ENCODE measurements at regions not wholly inside any gene's neighbourhood (a gene's known extent, or its start where the extent isn't known, plus 50 kb on each side); places are given as distances from the start of the nearest gene placed in this dataset.
"Not testable (repeated sequence)": the region's sequence is repeated elsewhere in the genome, so short reads cannot be mapped to it uniquely, and the experiment has no call there.

GRCh38 chr20:47849006-47849405, 63.7 kb upstream of the SULF2 start:
- H3K27ac ChIP-seq, result no peak overlapping the region
- no peak overlapping the region for H3K4me3 ChIP-seq (ENCODE audit: low read depth in 1 of 2, low read length in 1 of 2)
- H3K27me3 ChIP-seq, result peaks cover 7% of the 10 kb centered on the region
- no peaks in the 10 kb centered on the region for H3K4me1 ChIP-seq (ENCODE audit: control insufficient read depth in 1 of 2, insufficient read depth in 1 of 2, low read depth in 1 of 2, low read length in 1 of 2)
- H3K36me3 ChIP-seq, result no peaks in the 10 kb centered on the region
- no peak for TF ChIP-seq CTCF (IDR thresholded peaks at IDR 0.05)
- no peaks in the 10 kb centered on the region for H3K9me3 ChIP-seq

- H3K27me3 ChIP-seq; H3K4me1 ChIP-seq (ENCODE audit: control insufficient read depth in 1 of 2, insufficient read depth in 1 of 2, low read depth in 1 of 2, low read length in 1 of 2); H3K27ac ChIP-seq; H3K36me3 ChIP-seq; H3K4me3 ChIP-seq (ENCODE audit: low read depth in 1 of 2, low read length in 1 of 2); H3K9me3 ChIP-seq: not testable (repeated sequence)
Measured at GRCh38 chr20:47848534-47848933, 63.3 kb upstream of the SULF2 start.

DNA sequence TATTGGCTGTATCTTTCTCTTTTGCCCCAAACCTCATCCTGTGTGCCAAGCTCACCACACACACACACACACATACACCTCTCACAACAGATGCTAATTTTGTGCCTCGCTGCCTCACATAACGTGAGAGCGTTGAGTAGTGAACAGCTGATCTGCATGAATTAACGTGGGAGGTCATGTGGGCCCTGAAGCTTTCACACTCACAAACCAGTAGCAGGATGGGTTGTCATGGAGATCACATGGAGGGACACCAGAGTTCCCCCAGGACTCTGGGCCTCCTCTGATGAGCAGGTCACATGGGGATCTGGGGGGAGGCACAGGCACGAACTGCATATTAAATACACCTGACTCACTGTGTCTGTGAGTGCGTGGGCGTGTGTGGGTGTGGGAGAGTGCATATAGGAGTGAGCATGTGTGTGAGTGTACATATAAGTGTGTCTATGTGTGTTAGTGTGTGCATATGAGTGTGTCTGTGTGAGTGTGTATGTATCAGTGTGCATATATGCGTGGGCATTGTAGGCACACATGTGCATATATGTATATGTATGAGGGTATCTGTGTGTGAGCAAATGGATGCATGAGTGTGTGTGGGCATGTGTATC, 62.7 kb upstream of the SULF2 start:
- Histone ChIP-seq H3K27me3 (peaks cover 7% of the 10 kb centered on the region), H3K4me3 (ENCODE audit: low read depth in 1 of 2, low read length in 1 of 2) (no peak overlapping the region), H3K9me3 (no peaks in the 10 kb centered on the region), H3K27ac (no peak overlapping the region), H3K36me3 (no peaks in the 10 kb centered on the region), H3K4me1 (ENCODE audit: control insufficient read depth in 1 of 2, insufficient read depth in 1 of 2, low read depth in 1 of 2, low read length in 1 of 2) (no peaks in the 10 kb centered on the region)
- no peak for TF ChIP-seq CTCF (IDR thresholded peaks at IDR 0.05)

DNA sequence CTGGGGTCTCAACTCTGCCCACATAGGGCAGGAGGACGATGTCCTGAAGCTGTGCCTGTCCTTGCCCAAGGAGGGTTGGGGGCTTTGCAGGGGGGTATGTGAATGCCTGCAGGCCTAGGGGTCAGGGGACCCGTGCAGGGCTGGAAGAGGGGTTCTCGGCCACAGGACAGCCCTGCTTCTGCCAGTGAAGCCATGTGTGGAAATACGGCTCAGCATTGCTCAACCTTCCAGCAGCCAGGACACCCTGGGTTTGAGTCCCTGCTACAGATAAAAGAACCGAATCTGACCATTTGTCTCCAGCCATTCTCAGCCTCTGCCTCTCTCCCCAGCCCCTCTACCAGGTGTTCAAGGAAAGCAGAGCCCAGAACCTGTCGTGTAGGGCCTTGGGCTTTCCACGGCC, 61.9 kb upstream of the SULF2 start:
- not testable (repeated sequence) for H3K27me3 ChIP-seq; H3K36me3 ChIP-seq; H3K4me1 ChIP-seq (ENCODE audit: control insufficient read depth in 1 of 2, insufficient read depth in 1 of 2, low read depth in 1 of 2, low read length in 1 of 2); H3K9me3 ChIP-seq; H3K4me3 ChIP-seq (ENCODE audit: low read depth in 1 of 2, low read length in 1 of 2); H3K27ac ChIP-seq

DNA sequence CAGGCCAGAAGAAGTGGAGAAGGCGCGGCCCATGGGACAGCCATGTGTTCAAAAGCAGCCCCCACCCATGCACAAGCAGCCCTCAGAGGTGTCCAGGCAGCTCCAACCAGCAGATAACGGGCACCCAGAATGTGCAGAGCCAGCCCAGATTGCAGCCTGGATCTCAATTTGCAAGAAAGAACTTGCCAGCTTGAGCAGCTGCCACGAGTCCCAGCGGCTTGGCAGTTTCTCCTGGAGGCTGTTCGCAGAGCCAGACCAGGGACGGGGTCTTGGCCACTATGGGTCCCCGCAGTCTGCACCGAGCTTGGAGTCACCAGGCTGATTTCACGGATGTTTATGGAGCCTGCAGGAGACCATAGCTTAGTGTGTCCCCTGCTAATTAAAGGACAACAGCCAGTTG, 61.4 kb upstream of the SULF2 start:
- H3K27me3 ChIP-seq; H3K36me3 ChIP-seq; H3K9me3 ChIP-seq; H3K4me3 ChIP-seq (ENCODE audit: low read depth in 1 of 2, low read length in 1 of 2); H3K4me1 ChIP-seq (ENCODE audit: control insufficient read depth in 1 of 2, insufficient read depth in 1 of 2, low read depth in 1 of 2, low read length in 1 of 2); H3K27ac ChIP-seq: not testable (repeated sequence)

DNA sequence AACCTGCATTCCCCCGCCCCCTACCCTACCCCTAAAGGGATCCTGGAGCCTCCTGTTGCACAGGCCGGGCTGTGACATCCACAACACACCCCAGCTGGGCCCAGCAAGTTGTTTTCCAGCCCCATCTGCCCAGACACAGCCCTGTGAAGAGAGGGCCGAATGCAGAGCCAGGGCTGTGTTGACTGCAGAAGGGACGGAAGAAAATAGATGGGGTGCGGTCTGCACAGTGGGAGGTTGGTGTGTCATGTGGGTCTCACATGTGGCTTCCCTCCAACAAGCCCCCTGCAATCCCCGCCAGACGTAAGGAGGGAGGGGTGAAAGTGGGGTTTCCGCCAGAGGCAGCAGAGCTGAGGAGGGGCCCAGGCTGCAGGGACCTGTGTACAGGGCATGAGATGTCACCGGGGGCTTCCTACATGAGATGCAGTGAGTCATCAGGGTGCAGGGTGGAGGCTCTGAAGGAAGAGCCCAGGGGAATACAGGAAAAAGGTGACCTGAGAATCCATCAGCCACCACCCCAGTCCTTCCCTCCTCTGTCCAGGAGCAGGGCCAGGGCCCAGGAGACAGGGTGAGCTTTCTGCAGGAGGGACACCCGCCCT, 60.2 kb upstream of the SULF2 start:
- H3K27ac ChIP-seq, H3K27me3 ChIP-seq: not testable (repeated sequence)

GRCh38 chr20:47844568-47844906, 59.3 kb upstream of the SULF2 start:
- not testable (repeated sequence) for H3K9me3 ChIP-seq; H3K27me3 ChIP-seq; H3K27ac ChIP-seq; H3K36me3 ChIP-seq; H3K4me1 ChIP-seq (ENCODE audit: control insufficient read depth in 1 of 2, insufficient read depth in 1 of 2, low read depth in 1 of 2, low read length in 1 of 2); H3K4me3 ChIP-seq (ENCODE audit: low read depth in 1 of 2, low read length in 1 of 2)

More for the DNA sequence above, 60.2 kb upstream of the SULF2 start:
- H3K9me3 ChIP-seq; H3K4me3 ChIP-seq (ENCODE audit: low read depth in 1 of 2, low read length in 1 of 2); H3K36me3 ChIP-seq; H3K4me1 ChIP-seq (ENCODE audit: control insufficient read depth in 1 of 2, insufficient read depth in 1 of 2, low read depth in 1 of 2, low read length in 1 of 2): not testable (repeated sequence)

DNA sequence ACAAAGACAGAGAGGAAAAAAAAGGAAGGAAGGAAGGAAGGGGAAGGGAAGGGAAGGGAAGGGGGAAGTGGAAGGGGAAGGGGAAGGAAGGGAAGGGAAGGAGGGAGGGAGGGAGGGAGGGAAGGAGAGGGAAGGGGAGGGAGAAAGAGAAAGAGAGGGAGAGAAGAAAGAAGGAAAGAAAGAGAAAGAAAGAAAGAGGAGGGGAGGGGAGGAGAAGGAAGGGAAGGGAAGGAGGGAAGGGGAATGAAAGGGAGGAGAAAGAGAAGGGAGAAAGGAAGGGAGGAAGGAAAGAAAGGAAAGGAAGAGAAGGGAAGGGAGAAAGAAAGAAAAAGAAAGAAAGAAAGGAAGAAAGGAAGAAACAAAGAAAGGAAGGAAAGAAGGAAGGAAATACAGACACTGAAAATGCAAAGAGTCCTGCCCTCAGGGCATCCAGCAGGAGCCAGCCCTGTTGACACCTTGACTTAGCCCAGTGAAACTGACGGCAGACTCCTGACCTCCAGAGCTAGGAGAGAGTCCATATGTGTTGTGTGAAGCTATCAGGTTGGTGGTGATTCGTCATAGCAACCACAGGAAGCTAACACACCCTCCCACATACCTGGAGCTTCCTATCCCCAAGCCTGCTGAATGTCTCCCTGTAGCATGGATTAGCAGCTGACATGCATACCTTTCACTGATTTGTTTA, 58.7 kb upstream of the SULF2 start:
- Histone ChIP-seq H3K27me3 (no peaks in the 10 kb centered on the region), H3K36me3 (no peaks in the 10 kb centered on the region), H3K9me3 (no peaks in the 10 kb centered on the region), H3K4me3 (ENCODE audit: low read depth in 1 of 2, low read length in 1 of 2) (no peak overlapping the region), H3K27ac (no peak overlapping the region), H3K4me1 (ENCODE audit: control insufficient read depth in 1 of 2, insufficient read depth in 1 of 2, low read depth in 1 of 2, low read length in 1 of 2) (no peaks in the 10 kb centered on the region)
- no peak for TF ChIP-seq CTCF (IDR thresholded peaks at IDR 0.05)

GRCh38 chr20:47842950-47843349, 57.7 kb upstream of the SULF2 start:
- H3K27ac ChIP-seq; H3K27me3 ChIP-seq; H3K36me3 ChIP-seq; H3K9me3 ChIP-seq; H3K4me3 ChIP-seq (ENCODE audit: low read depth in 1 of 2, low read length in 1 of 2); H3K4me1 ChIP-seq (ENCODE audit: control insufficient read depth in 1 of 2, insufficient read depth in 1 of 2, low read depth in 1 of 2, low read length in 1 of 2): not testable (repeated sequence)

DNA sequence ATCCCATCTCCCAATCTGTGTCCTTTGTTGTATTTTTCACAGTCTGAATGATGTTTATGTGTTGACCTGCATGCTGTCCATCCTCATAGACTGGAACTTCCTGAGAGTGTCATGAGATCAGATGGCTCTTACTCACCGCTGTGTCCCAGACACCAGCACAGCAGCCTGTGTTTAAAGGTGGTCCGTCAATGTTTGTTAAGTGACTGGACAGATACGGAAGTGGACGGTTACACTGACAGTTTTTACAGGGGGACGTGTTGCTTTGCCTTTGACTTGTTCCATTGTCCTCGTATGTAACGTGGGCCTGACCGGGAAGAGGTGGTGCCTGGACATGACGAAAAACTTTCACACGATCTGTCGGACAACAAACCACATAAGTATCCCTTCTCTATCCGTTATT, 56.7 kb upstream of the SULF2 start:
- not testable (repeated sequence) for H3K36me3 ChIP-seq; H3K4me3 ChIP-seq (ENCODE audit: low read depth in 1 of 2, low read length in 1 of 2); H3K27me3 ChIP-seq; H3K4me1 ChIP-seq (ENCODE audit: control insufficient read depth in 1 of 2, insufficient read depth in 1 of 2, low read depth in 1 of 2, low read length in 1 of 2); H3K27ac ChIP-seq; H3K9me3 ChIP-seq

DNA sequence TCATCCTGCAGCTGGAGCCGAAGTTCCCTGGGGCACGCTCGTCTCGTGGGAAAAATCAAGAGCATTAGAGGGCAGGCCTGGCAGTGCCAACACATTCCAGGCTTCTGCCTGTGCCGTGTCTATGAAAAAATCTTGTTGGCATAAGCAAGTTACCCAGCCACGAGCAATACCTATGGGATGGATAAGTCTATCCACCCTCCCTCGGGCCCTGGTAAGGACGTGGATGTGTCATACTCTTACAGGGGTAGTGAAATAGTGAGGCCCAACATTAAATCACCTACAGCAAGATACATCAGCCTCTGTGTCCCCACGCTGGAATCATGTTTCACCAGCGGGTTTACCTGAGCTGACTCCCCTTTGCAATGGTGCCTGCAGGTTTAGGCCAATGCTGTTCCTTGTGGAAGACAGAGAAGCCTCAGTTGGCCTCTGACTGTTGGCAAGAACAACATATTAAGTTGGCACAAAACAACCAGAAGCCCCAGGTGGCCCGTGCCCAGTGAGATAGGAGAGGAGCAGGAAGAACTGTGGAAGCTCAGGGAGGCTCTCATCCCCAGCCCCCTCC, 51.1 kb upstream of the SULF2 start:
- H3K4me3 ChIP-seq (ENCODE audit: low read depth in 1 of 2, low read length in 1 of 2); H3K4me1 ChIP-seq (ENCODE audit: control insufficient read depth in 1 of 2, insufficient read depth in 1 of 2, low read depth in 1 of 2, low read length in 1 of 2); H3K9me3 ChIP-seq; H3K27me3 ChIP-seq; H3K36me3 ChIP-seq; H3K27ac ChIP-seq: not testable (repeated sequence)
